ENCODE measurements at regions not wholly inside any gene's neighbourhood (a gene's known extent, or its start where the extent isn't known, plus 50 kb on each side); places are given as distances from the start of the nearest gene placed in this dataset.

DNA sequence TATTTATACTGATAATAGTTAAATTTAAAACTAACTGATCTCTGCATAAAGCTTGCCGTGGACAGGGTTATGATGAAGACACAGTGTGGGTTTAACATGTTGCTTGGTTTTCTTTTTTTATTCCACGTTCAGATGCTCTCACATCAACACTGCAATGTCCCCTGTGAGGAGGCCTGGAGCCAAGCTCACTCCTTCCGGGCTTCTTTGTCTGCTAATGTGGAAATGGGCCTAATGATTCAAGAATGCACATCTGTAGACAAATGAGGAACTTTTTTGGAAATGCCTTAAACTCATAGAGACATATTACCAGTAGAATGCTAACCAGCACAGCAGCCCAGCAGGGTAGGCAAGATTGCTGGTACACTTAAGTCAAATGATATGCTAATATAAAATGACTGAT lies 208.0 kb downstream of the GALR1 start:
- TF ChIP-seq, protein P1, sequence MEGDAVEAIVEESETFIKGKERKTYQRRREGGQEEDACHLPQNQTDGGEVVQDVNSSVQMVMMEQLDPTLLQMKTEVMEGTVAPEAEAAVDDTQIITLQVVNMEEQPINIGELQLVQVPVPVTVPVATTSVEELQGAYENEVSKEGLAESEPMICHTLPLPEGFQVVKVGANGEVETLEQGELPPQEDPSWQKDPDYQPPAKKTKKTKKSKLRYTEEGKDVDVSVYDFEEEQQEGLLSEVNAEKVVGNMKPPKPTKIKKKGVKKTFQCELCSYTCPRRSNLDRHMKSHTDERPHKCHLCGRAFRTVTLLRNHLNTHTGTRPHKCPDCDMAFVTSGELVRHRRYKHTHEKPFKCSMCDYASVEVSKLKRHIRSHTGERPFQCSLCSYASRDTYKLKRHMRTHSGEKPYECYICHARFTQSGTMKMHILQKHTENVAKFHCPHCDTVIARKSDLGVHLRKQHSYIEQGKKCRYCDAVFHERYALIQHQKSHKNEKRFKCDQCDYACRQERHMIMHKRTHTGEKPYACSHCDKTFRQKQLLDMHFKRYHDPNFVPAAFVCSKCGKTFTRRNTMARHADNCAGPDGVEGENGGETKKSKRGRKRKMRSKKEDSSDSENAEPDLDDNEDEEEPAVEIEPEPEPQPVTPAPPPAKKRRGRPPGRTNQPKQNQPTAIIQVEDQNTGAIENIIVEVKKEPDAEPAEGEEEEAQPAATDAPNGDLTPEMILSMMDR (IDR thresholded peaks at IDR 0.05; ENCODE audit: poor library complexity, severe bottlenecking), result no peak
- TF ChIP-seq EP300 (conservative IDR thresholded peaks at IDR 0.05; ENCODE audit: poor library complexity, severe bottlenecking), result no peak
- no peak for TF ChIP-seq EZH2 (IDR thresholded peaks at IDR 0.05; ENCODE audit: borderline replicate concordance, insufficient read depth, low read length, poor library complexity, severe bottlenecking)
- TF ChIP-seq POLR2AphosphoS5 (IDR thresholded peaks at IDR 0.05), result no peak
- no peak for TF ChIP-seq TAF1 (IDR thresholded peaks at IDR 0.05; ENCODE audit: low read depth)
- no peak for TF ChIP-seq MXI1 (conservative IDR thresholded peaks at IDR 0.05; ENCODE audit: poor library complexity, severe bottlenecking)
- TF ChIP-seq, protein P2, sequence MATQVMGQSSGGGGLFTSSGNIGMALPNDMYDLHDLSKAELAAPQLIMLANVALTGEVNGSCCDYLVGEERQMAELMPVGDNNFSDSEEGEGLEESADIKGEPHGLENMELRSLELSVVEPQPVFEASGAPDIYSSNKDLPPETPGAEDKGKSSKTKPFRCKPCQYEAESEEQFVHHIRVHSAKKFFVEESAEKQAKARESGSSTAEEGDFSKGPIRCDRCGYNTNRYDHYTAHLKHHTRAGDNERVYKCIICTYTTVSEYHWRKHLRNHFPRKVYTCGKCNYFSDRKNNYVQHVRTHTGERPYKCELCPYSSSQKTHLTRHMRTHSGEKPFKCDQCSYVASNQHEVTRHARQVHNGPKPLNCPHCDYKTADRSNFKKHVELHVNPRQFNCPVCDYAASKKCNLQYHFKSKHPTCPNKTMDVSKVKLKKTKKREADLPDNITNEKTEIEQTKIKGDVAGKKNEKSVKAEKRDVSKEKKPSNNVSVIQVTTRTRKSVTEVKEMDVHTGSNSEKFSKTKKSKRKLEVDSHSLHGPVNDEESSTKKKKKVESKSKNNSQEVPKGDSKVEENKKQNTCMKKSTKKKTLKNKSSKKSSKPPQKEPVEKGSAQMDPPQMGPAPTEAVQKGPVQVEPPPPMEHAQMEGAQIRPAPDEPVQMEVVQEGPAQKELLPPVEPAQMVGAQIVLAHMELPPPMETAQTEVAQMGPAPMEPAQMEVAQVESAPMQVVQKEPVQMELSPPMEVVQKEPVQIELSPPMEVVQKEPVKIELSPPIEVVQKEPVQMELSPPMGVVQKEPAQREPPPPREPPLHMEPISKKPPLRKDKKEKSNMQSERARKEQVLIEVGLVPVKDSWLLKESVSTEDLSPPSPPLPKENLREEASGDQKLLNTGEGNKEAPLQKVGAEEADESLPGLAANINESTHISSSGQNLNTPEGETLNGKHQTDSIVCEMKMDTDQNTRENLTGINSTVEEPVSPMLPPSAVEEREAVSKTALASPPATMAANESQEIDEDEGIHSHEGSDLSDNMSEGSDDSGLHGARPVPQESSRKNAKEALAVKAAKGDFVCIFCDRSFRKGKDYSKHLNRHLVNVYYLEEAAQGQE (IDR thresholded peaks at IDR 0.05; ENCODE audit: borderline replicate concordance), result no peak
